ENCODE measurements at regions not wholly inside any gene's neighbourhood (a gene's known extent, or its start where the extent isn't known, plus 50 kb on each side); places are given as distances from the start of the nearest gene placed in this dataset.

DNA sequence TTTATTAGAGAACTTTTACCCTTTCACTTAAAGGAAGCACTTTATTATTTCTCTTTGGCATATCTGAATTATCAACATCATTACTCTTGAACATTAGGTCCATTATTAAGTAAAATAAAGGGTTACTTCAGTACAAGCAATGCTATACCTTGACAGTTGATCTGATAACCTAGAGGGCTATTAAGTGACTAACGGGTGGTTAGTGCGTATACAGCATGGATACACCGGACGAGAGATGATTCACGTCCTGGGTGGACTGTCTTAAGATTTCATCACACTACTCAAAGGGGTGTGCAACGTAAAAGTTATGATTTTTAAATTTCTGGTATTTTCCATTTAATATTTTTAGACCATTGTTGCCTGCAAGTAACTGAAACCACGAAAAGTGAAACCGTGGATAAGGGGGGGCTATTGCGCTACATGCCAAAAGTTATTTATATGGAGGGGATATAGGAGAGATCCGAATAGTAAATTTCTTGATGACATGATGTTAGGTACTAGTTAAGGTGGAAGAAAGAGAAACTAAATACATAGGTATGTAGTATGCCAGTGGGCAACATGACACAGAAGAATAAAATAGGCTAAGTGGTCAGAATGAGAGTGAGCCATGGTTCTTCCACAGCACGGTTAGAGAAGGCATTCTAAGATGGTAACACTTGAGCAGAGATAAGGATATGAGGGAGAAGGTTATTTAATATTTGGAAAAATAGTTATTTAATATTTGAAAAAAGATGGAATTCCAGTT is 230.8 kb upstream of the ANKRD50 start (continued):
- TF ChIP-seq, protein P1, sequence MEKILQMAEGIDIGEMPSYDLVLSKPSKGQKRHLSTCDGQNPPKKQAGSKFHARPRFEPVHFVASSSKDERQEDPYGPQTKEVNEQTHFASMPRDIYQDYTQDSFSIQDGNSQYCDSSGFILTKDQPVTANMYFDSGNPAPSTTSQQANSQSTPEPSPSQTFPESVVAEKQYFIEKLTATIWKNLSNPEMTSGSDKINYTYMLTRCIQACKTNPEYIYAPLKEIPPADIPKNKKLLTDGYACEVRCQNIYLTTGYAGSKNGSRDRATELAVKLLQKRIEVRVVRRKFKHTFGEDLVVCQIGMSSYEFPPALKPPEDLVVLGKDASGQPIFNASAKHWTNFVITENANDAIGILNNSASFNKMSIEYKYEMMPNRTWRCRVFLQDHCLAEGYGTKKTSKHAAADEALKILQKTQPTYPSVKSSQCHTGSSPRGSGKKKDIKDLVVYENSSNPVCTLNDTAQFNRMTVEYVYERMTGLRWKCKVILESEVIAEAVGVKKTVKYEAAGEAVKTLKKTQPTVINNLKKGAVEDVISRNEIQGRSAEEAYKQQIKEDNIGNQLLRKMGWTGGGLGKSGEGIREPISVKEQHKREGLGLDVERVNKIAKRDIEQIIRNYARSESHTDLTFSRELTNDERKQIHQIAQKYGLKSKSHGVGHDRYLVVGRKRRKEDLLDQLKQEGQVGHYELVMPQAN (conservative IDR thresholded peaks at IDR 0.05): no peak
- TF ChIP-seq BMI1 (IDR thresholded peaks at IDR 0.05; ENCODE audit: borderline replicate concordance) (no peak), MEF2A (IDR thresholded peaks at IDR 0.05; ENCODE audit: insufficient read depth, low read depth, low read length) (no peak), NFYB (IDR thresholded peaks at IDR 0.05; ENCODE audit: insufficient read depth, low read depth, low read length) (no peak)
- TF ChIP-seq, protein P2, sequence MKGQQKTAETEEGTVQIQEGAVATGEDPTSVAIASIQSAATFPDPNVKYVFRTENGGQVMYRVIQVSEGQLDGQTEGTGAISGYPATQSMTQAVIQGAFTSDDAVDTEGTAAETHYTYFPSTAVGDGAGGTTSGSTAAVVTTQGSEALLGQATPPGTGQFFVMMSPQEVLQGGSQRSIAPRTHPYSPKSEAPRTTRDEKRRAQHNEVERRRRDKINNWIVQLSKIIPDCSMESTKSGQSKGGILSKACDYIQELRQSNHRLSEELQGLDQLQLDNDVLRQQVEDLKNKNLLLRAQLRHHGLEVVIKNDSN (IDR thresholded peaks at IDR 0.05; ENCODE audit: borderline replicate concordance, extremely low read length, insufficient read depth, low read depth, low read length): no peak

DNA sequence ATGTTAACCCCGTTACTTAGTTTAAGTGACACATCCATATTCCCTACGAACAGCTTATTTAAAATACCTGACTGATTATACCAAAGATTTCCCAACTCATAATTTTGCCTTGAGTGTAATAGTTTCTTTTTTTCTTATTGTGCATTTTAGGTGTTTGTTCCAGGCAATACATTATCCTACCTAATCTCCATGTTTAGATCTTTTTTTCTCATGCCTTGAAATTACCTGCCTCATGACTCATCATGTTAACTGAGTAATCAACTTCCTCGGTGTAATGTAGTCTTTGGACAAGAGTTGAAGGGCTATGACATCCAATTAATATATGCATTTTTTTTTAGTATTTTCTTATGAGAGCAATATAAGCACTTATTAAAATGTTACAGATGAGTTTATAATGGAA is 228.7 kb upstream of the ANKRD50 start:
- Histone ChIP-seq H3K27me3 (replicated peaks in 1 of 2; ENCODE audit: control insufficient read depth in 2 of 2, insufficient read depth in 2 of 2, low read length in 1 of 2) (no peaks in the 10 kb centered on the region), H4K20me1 (ENCODE audit: control insufficient read depth, insufficient read depth) (no peaks in the 10 kb centered on the region), H3K9ac (ENCODE audit: control insufficient read depth, insufficient read depth, low read length) (no peak overlapping the region), H2AFZ (ENCODE audit: control insufficient read depth, low read depth, low read length) (no peak overlapping the region), H3K4me2 (ENCODE audit: control insufficient read depth, insufficient read depth) (no peak overlapping the region), H3K4me1 (ENCODE audit: control insufficient read depth, insufficient read depth, low read length) (no peaks in the 10 kb centered on the region), H3K79me2 (ENCODE audit: control insufficient read depth, insufficient read depth, low read length) (no peaks in the 10 kb centered on the region), H3K27ac (ENCODE audit: control insufficient read depth, insufficient read depth) (no peak overlapping the region), H3K9me3 (replicated peaks; ENCODE audit: control insufficient read depth, insufficient read depth, low read length) (no peaks in the 10 kb centered on the region), H3K36me3 (ENCODE audit: control insufficient read depth in 2 of 2, insufficient read depth in 2 of 2, low read length in 1 of 2) (no peaks in the 10 kb centered on the region), H3K4me3 (no peak overlapping the region)
- in situ Hi-C loops (cut with MboI): no loop called here
- CTCF ChIA-PET: no interaction called here
- ATAC-seq (no peak), DNase-seq (ENCODE audit: low read depth, low spot score) (no peak), FAIRE-seq (no peak)
- RAD21 ChIA-PET (ENCODE audit: unreplicated experiment): no interaction called here
- 48% methylated on average over 3 of the region's 3 CpGs for WGBS (ENCODE audit: insufficient coverage, insufficient replicate concordance, low lambda C conversion rate, missing lambda C conversion rate)
- POLR2A ChIA-PET: no interaction called here
- SMC1A ChIA-PET (ENCODE audit: uncharacterized antibody, unreplicated experiment): interaction anchor here (1.0 kb wide), 1 partner anchor 16 kb away, joined by 3 read pairs; no protein-coding TSS in a partner anchor
- BruUV-seq (replicated peaks): no TSS peak
- intact Hi-C loops (cut with micrococcal nuclease; ENCODE audit: unreplicated experiment): no loop called here
- TF ChIP-seq HDAC2 (IDR thresholded peaks at IDR 0.05) (no peak), SKIL (IDR thresholded peaks at IDR 0.05; ENCODE audit: low read depth, poor library complexity, severe bottlenecking) (no peak), SIX5 (IDR thresholded peaks at IDR 0.05; ENCODE audit: low read depth, low read length, severe bottlenecking) (no peak), MEF2A (IDR thresholded peaks at IDR 0.05; ENCODE audit: insufficient read depth, low read depth, low read length) (no peak), RCOR1 (conservative IDR thresholded peaks at IDR 0.05; ENCODE audit: low read depth, low read length) (no peak), PML (IDR thresholded peaks at IDR 0.05; ENCODE audit: low read length) (no peak)

Data from GM12878 (cell line).